HepG2 (cell line): ENCODE measurements at regions not wholly inside any gene's neighbourhood (a gene's known extent, or its start where the extent isn't known, plus 50 kb on each side); places are given as distances from the start of the nearest gene placed in this dataset.

Source experiments
- ATAC-seq: fragments of 200-7000 bp; cut with Tn5 transposase; 3 replicates; pipeline ENCODE4 v1.9.1; 2020; ENCODE audit warnings: mild to moderate bottlenecking, moderate library complexity
- BruUV-seq: library from RNA; stranded (reverse); fragments of 400-500 nt; replicated peaks from 2 replicates; lab custom pipeline; 2021; lab: Mats Ljungman, UMichigan
- CTCF ChIA-PET: fragments of 300-600 bp; formaldehyde crosslinking; extraction: SDS; loops from one replicate; lab custom pipeline; 2021; ENCODE audit warnings: low total read pairs, inconsistent platforms, low intra/inter-chr PET ratio; lab: Yijun Ruan, JAX
- POLR2A ChIA-PET: fragments of 350-600 bp; sonication (Branson Sonifier 250); formaldehyde crosslinking; loops from one replicate; lab custom pipeline; 2020; ENCODE audit warnings: antibody characterized with exemption, inconsistent platforms; lab: Yijun Ruan, JAX
- DNase-seq: peaks from one replicate; pipeline ENCODE4 v3.0.0-alpha.2; 2015; ENCODE audit warnings: low spot score
- FAIRE-seq: peaks from 3 replicates; lab custom pipeline; 2011; peaks lifted over from hg19 to GRCh38; lab: Jason Lieb, UNC
- H2AFZ ChIP-seq: one replicate; pipeline ENCODE4 v1.6.1; 2011; ENCODE audit warnings: low read length, inconsistent platforms
- H3K27ac ChIP-seq: fragments of 300-600 bp; 3 replicates; pipeline ENCODE4 v1.8.0; 2011; ENCODE audit warnings: mixed run types, mild to moderate bottlenecking, mixed read lengths, low read length, inconsistent platforms; ENCODE audit not compliant: insufficient read depth; ENCODE audit errors: extremely low read length
- H3K27me3 ChIP-seq, 2 experiments: fragments of 200-600 bp in 1 of 2; 2 replicates in 1 of 2; 3 replicates in 1 of 2; pipeline versions ENCODE4 v1.6.0 to v1.8.0; 2011; ENCODE audit warnings: low read length in 2 of 2, mild to moderate bottlenecking in 2 of 2, moderate library complexity in 2 of 2, inconsistent platforms in 1 of 2; ENCODE audit not compliant: insufficient read depth in 2 of 2, control insufficient read depth in 1 of 2
- H3K36me3 ChIP-seq, 2 experiments: fragments of 200-600 bp in 1 of 2; replicated peaks in 1 of 2; 2 replicates in 1 of 2; 3 replicates in 1 of 2; pipeline versions ENCODE4 v1.5.1 to v1.8.0; 2011; ENCODE audit warnings: low read length in 2 of 2, inconsistent platforms in 1 of 2; ENCODE audit not compliant: insufficient read depth in 2 of 2, control insufficient read depth in 1 of 2
- H3K4me1 ChIP-seq: 2 replicates; pipeline ENCODE4 v1.5.1; 2012; ENCODE audit warnings: low read length, inconsistent platforms; ENCODE audit not compliant: insufficient read depth
- H3K4me2 ChIP-seq: 2 replicates; pipeline ENCODE4 v1.6.0; 2011; ENCODE audit warnings: low read depth, low read length, inconsistent platforms
- H3K4me3 ChIP-seq, 3 experiments: fragments of 200-600 bp in 1 of 3; sonication (generic), shearing (Covaris generic) in 1 of 3; replicated peaks in 1 of 3; 2 replicates each; pipeline ENCODE4 v1.5.1; 2011 to 2016; ENCODE audit warnings: low read length in 3 of 3, inconsistent platforms in 2 of 3, low read depth in 2 of 3, mild to moderate bottlenecking in 2 of 3, control low read depth in 1 of 3, mixed read lengths in 1 of 3; ENCODE audit not compliant: insufficient read depth in 1 of 3
- H3K79me2 ChIP-seq: one replicate; pipeline ENCODE4 v1.6.1; 2011; ENCODE audit warnings: low read length, inconsistent platforms; ENCODE audit not compliant: insufficient read depth
- H3K9ac ChIP-seq: 2 replicates; pipeline ENCODE4 v1.6.0; 2011; ENCODE audit warnings: mild to moderate bottlenecking, low read depth, low read length, inconsistent platforms; ENCODE audit not compliant: insufficient read depth
- H3K9me3 ChIP-seq: 2 replicates; pipeline ENCODE4 v1.5.1; 2012; ENCODE audit warnings: mild to moderate bottlenecking, low read length
- H4K20me1 ChIP-seq: 2 replicates; pipeline ENCODE4 v1.6.0; 2011; ENCODE audit warnings: inconsistent platforms, mild to moderate bottlenecking, low read length, moderate library complexity; ENCODE audit not compliant: insufficient read depth
- IKZF1 ChIP-seq: fragments of 450-650 bp; IDR thresholded peaks from 2 replicates; pipeline ENCODE4 v1.7.1; 2016
- JARID2 ChIP-seq: sonication (generic); formaldehyde crosslinking; IDR thresholded peaks from 2 replicates; pipeline ENCODE4 v1.8.1; 2023; ENCODE audit warnings: missing genetic modification reagents, inconsistent platforms; ENCODE audit not compliant: insufficient replicate concordance
- KDM3A ChIP-seq: IDR thresholded peaks from 2 replicates; pipeline ENCODE4 v1.6.1; 2018; ENCODE audit warnings: low read depth, missing compliant biosample characterization
- MBNL3 ChIP-seq: fragments of 250-450 bp; sonication (Bioruptor Pico); conservative IDR thresholded peaks from 2 replicates; pipeline ENCODE4 v1.8.0; 2022; ENCODE audit warnings: mild to moderate bottlenecking, inconsistent platforms
- POGZ ChIP-seq: sonication (generic); formaldehyde crosslinking; IDR thresholded peaks from 2 replicates; pipeline ENCODE4 v1.4.0; 2020; ENCODE audit warnings: mild to moderate bottlenecking, missing genetic modification reagents
- SIN3B ChIP-seq: fragments of 150-350 bp; IDR thresholded peaks from 2 replicates; pipeline ENCODE4 v1.6.1; 2014; ENCODE audit warnings: low read length
- TMF1 ChIP-seq: sonication (generic); formaldehyde crosslinking; IDR thresholded peaks from 2 replicates; pipeline ENCODE4 v1.8.1; 2022; ENCODE audit warnings: low read depth, missing genetic modification reagents
- ZFP37 ChIP-seq: sonication (generic); formaldehyde crosslinking; IDR thresholded peaks from 2 replicates; pipeline ENCODE4 v1.4.0; 2020; ENCODE audit warnings: missing genetic modification reagents, borderline replicate concordance
- ZNF816 ChIP-seq: sonication (generic); formaldehyde crosslinking; IDR thresholded peaks from 2 replicates; pipeline ENCODE4 v1.8.0; 2022; ENCODE audit warnings: missing genetic modification reagents, mild to moderate bottlenecking, borderline replicate concordance
- ZNF83 ChIP-seq: sonication (generic); formaldehyde crosslinking; IDR thresholded peaks from 2 replicates; pipeline ENCODE4 v1.4.0; 2020; ENCODE audit warnings: missing genetic modification reagents, mild to moderate bottlenecking, borderline replicate concordance
- WGBS: methylation state at CpG from one replicate; pipeline ENCODE4 v1.1.6; 2017; ENCODE audit warnings: low lambda C conversion rate; 5-methylcytosine and 5-hydroxymethylcytosine counted together
- in situ Hi-C: cut with HindIII; loops from 2 replicates; pipeline ENCODE4 v1.10.0; 2017; ENCODE audit warnings: low pct_unique_long_range_greater_than_20kb; ENCODE audit not compliant: extremely low pct_ligation_motif_present
- intact Hi-C: fragments of 100-400 bp; cut with micrococcal nuclease; formaldehyde crosslinking; loops from one replicate; pipeline ENCODE4 v1.10.0; 2022; ENCODE audit not compliant: unreplicated experiment
- TF ChIP-seq, protein P1 (sequence below): IDR thresholded peaks from 2 replicates; pipeline ENCODE4 v1.6.1; 2012; ENCODE audit warnings: inconsistent platforms
- TF ChIP-seq, protein P2 (sequence below): IDR thresholded peaks from 2 replicates; pipeline ENCODE4 v1.6.1; 2016; ENCODE audit warnings: control low read depth
- TF ChIP-seq, protein P3 (sequence below): sonication (generic); formaldehyde crosslinking; IDR thresholded peaks from 2 replicates; pipeline ENCODE4 v1.4.0; 2020; ENCODE audit warnings: mild to moderate bottlenecking, low read depth, missing genetic modification reagents

DNA sequence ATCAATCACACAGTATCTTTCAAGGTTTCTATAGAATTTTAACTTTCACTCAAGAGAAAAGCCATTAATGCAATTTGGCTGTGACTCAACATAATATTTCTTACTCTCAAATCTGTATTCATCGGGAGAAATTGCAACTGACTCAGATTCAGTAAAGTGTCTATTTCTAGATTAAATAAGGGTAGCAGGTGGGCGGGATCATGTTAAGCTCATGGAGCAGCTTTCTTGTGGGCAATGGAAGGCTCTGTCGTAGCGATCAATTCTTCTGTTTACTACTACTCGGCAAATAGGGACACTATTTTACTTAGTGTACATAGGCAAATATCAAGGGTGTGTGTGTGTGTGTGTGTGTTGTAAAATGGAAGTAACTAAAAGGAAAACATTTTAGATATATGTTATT, 423.6 kb upstream of the NEGR1 start:
- no TSS peak for BruUV-seq
- H3K4me2 ChIP-seq, result no peak overlapping the region
- TF ChIP-seq, protein P1, sequence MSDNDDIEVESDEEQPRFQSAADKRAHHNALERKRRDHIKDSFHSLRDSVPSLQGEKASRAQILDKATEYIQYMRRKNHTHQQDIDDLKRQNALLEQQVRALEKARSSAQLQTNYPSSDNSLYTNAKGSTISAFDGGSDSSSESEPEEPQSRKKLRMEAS, result no peak
- no peak for TF ChIP-seq ZFP37 (CRISPR knock-in tag)
- TF ChIP-seq, protein P2, sequence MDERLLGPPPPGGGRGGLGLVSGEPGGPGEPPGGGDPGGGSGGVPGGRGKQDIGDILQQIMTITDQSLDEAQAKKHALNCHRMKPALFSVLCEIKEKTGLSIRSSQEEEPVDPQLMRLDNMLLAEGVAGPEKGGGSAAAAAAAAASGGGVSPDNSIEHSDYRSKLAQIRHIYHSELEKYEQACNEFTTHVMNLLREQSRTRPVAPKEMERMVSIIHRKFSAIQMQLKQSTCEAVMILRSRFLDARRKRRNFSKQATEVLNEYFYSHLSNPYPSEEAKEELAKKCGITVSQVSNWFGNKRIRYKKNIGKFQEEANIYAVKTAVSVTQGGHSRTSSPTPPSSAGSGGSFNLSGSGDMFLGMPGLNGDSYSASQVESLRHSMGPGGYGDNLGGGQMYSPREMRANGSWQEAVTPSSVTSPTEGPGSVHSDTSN (CRISPR knock-in tag), result no peak
- TF ChIP-seq, all 625 proteins: peak for 0
- Histone ChIP-seq H3K9ac (no peak overlapping the region), H3K79me2 (no peaks in the 10 kb centered on the region), H3K27ac (no peak overlapping the region), H4K20me1 (no peaks in the 10 kb centered on the region), H3K9me3 (peaks cover 85% of the 10 kb centered on the region), H2AFZ (no peak overlapping the region), H3K4me1 (no peaks in the 10 kb centered on the region), H3K36me3 (no peaks in the 10 kb centered on the region), H3K4me3 (no peak overlapping the region), H3K27me3 (no peaks in the 10 kb centered on the region)
- in situ Hi-C loops (no loop called here), intact Hi-C loops (no loop called here)
- no peak for FAIRE-seq
- POLR2A ChIA-PET, result no interaction called here
- no peak for DNase-seq
- 23% methylated on average over 5 of the region's 5 CpGs for WGBS
- CTCF ChIA-PET, result no interaction called here
- no peak for ATAC-seq

DNA sequence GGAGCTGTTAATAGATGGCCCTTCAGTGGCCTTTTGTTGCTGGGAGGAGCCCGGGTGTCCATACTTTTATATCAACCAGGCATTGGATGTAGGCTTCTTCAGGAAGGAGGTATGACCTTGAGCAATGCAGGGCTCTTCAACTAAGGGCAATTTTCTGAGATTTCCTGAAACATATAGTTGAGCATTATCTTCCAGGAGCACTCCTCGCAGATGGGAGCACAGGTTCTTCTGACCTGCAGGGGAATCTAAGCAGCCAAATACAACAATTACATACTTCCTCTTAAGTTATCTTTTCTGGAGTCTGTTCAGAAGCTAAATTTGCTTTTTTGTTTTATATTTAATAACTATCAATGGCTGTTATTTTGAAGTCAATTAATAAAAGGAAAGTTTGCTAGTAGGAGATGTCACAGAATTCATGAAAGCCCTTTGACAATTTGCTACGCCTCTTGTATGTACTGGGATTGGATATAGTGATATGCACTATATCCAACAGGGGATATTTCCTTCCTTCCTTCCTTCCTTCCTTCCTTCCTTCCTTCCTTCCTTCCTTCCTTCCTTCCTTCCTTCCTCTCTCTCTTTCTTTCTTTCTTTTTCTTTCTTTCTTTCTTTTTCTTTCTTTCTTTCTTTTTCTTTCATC, 422.6 kb upstream of the NEGR1 start:
- POLR2A ChIA-PET, result no interaction called here
- TF ChIP-seq ZNF816, result no peak
- TF ChIP-seq, protein P3, sequence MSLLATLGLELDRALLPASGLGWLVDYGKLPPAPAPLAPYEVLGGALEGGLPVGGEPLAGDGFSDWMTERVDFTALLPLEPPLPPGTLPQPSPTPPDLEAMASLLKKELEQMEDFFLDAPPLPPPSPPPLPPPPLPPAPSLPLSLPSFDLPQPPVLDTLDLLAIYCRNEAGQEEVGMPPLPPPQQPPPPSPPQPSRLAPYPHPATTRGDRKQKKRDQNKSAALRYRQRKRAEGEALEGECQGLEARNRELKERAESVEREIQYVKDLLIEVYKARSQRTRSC (CRISPR knock-in tag), result no peak
- no peak for TF ChIP-seq ZNF83 (CRISPR knock-in tag)
- TF ChIP-seq MBNL3 (CRISPR knock-in tag), result no peak
- TF ChIP-seq JARID2, result no peak
- TF ChIP-seq TMF1 (CRISPR knock-in tag), result no peak
- no peak for TF ChIP-seq KDM3A (CRISPR knock-in tag)
- no peak for TF ChIP-seq POGZ (CRISPR knock-in tag)
- no peak for TF ChIP-seq SIN3B
- no peak for TF ChIP-seq IKZF1

More for the DNA sequence above, 422.6 kb upstream of the NEGR1 start:
- no peaks in the 10 kb centered on the region for H3K4me1 ChIP-seq
- no peak for FAIRE-seq
- H3K27me3 ChIP-seq, result no peaks in the 10 kb centered on the region
- no peak overlapping the region for H3K4me3 ChIP-seq
- H3K4me2 ChIP-seq, result no peak overlapping the region
- intact Hi-C loops (no loop called here), in situ Hi-C loops (no loop called here)
- H2AFZ ChIP-seq, result no peak overlapping the region
- H4K20me1 ChIP-seq, result no peaks in the 10 kb centered on the region
- BruUV-seq, result no TSS peak
- no peaks in the 10 kb centered on the region for H3K36me3 ChIP-seq
- CTCF ChIA-PET, result no interaction called here
- no peak for DNase-seq
- no peak overlapping the region for H3K9ac ChIP-seq
- H3K79me2 ChIP-seq, result no peaks in the 10 kb centered on the region
- peaks cover 78% of the 10 kb centered on the region for H3K9me3 ChIP-seq
- H3K27ac ChIP-seq, result no peak overlapping the region
- 3% methylated on average over 2 of the region's 3 CpGs for WGBS
- ATAC-seq, result no peak
